GM12878 (cell line): ENCODE measurements at regions not wholly inside any gene's neighbourhood (a gene's known extent, or its start where the extent isn't known, plus 50 kb on each side); places are given as distances from the start of the nearest gene placed in this dataset.

Experiments used
- ATAC-seq: fragments of 200-7000 bp; cut with Tn5 transposase; 3 replicates; pipeline ENCODE4 v1.9.1; 2020; ENCODE audit warnings: mild to moderate bottlenecking, moderate library complexity
- BruUV-seq: library from RNA; stranded (reverse); fragments of 400-500 nt; replicated peaks from 2 replicates; lab custom pipeline; 2021; lab: Mats Ljungman, UMichigan
- CTCF ChIA-PET: fragments of 300-600 bp; sonication (Branson Sonifier 250); formaldehyde crosslinking; extraction: SDS; loops from one replicate; lab custom pipeline; 2021; ENCODE audit warnings: inconsistent platforms; lab: Yijun Ruan, JAX
- POLR2A ChIA-PET: fragments of 350-600 bp; formaldehyde crosslinking; extraction: SDS; loops from one replicate; lab custom pipeline; 2021; ENCODE audit warnings: inconsistent platforms; lab: Charles Lee
- RAD21 ChIA-PET: fragments of 300-600 bp; sonication (Branson Sonifier 250); formaldehyde crosslinking; loops from one replicate; lab custom pipeline; 2023; ENCODE audit warnings: antibody characterized with exemption; ENCODE audit not compliant: unreplicated experiment; lab: Charles Lee
- SMC1A ChIA-PET: fragments of 300-600 bp; sonication (Branson Sonifier 250); formaldehyde crosslinking; loops from one replicate; lab custom pipeline; 2023; ENCODE audit not compliant: unreplicated experiment, uncharacterized antibody; lab: Charles Lee
- DNase-seq: peaks from one replicate; pipeline ENCODE4 v3.0.0-alpha.2; 2011; ENCODE audit warnings: low read depth, low spot score
- FAIRE-seq: peaks from 3 replicates; lab custom pipeline; 2011; peaks lifted over from hg19 to GRCh38; lab: Jason Lieb, UNC
- H2AFZ ChIP-seq: 2 replicates; pipeline ENCODE4 v1.6.0; 2011; ENCODE audit warnings: low read depth, low read length, control low read depth; ENCODE audit not compliant: control insufficient read depth
- H3K27ac ChIP-seq: 2 replicates; pipeline ENCODE4 v1.5.1; 2011; ENCODE audit warnings: control low read depth; ENCODE audit not compliant: control insufficient read depth, insufficient read depth
- H3K27me3 ChIP-seq, 2 experiments: replicated peaks in 1 of 2; 2 replicates each; pipeline versions ENCODE4 v1.6.0 to v1.6.1; 2011; ENCODE audit warnings: low read length in 1 of 2; ENCODE audit not compliant: control insufficient read depth in 2 of 2, insufficient read depth in 2 of 2
- H3K36me3 ChIP-seq, 2 experiments: 2 replicates each; pipeline ENCODE4 v1.5.1; 2011; ENCODE audit warnings: low read length in 1 of 2; ENCODE audit not compliant: control insufficient read depth in 2 of 2, insufficient read depth in 2 of 2
- H3K4me1 ChIP-seq: 2 replicates; pipeline ENCODE4 v1.6.1; 2011; ENCODE audit warnings: mild to moderate bottlenecking, low read length, moderate library complexity, mixed read lengths; ENCODE audit not compliant: control insufficient read depth, insufficient read depth
- H3K4me2 ChIP-seq: 2 replicates; pipeline ENCODE4 v1.6.0; 2011; ENCODE audit warnings: control low read depth; ENCODE audit not compliant: control insufficient read depth, insufficient read depth
- H3K4me3 ChIP-seq: fragments of 200-600 bp; sonication (generic); 2 replicates; pipeline ENCODE4 v1.5.1; 2016
- H3K79me2 ChIP-seq: 2 replicates; pipeline ENCODE4 v1.6.0; 2011; ENCODE audit warnings: low read length; ENCODE audit not compliant: control insufficient read depth, insufficient read depth
- H3K9ac ChIP-seq: 2 replicates; pipeline ENCODE4 v1.8.0; 2011; ENCODE audit warnings: low read length, control low read depth, mixed read lengths; ENCODE audit not compliant: control insufficient read depth, insufficient read depth
- H3K9me3 ChIP-seq: replicated peaks from 3 replicates; pipeline ENCODE4 v1.5.1; 2011; ENCODE audit warnings: mild to moderate bottlenecking, low read length; ENCODE audit not compliant: control insufficient read depth, insufficient read depth
- H4K20me1 ChIP-seq: 2 replicates; pipeline ENCODE4 v1.6.0; 2011; ENCODE audit not compliant: control insufficient read depth, insufficient read depth
- ASH2L ChIP-seq: fragments of 300-600, 200-600 bp; sonication (generic); IDR thresholded peaks from 2 replicates; pipeline ENCODE4 v1.6.1; 2017; ENCODE audit warnings: low read depth, mild to moderate bottlenecking, borderline replicate concordance
- CBX5 ChIP-seq: sonication (generic); IDR thresholded peaks from 2 replicates; pipeline ENCODE4 v1.6.1; 2016; ENCODE audit warnings: low read depth, moderate library complexity, mild to moderate bottlenecking, inconsistent platforms
- HDAC6 ChIP-seq: fragments of 200-600 bp; sonication (generic); IDR thresholded peaks from one replicate; pipeline ENCODE4 v1.8.0; 2017; ENCODE audit warnings: antibody characterized with exemption; ENCODE audit not compliant: unreplicated experiment
- KAT2A ChIP-seq: conservative IDR thresholded peaks from 2 replicates; pipeline ENCODE4 v1.6.1; 2011; ENCODE audit warnings: low read depth, low read length; ENCODE audit not compliant: control insufficient read depth
- MTA3 ChIP-seq: IDR thresholded peaks from 2 replicates; pipeline ENCODE4 v1.6.1; 2012; ENCODE audit warnings: low read length, inconsistent platforms, borderline replicate concordance
- MXI1 ChIP-seq: fragments of 150-350 bp; IDR thresholded peaks from 2 replicates; pipeline ENCODE4 v1.6.1; 2011; ENCODE audit warnings: low read depth, mild to moderate bottlenecking, inconsistent platforms, low read length, improper control_type of control experiment
- WRNIP1 ChIP-seq: IDR thresholded peaks from 2 replicates; pipeline ENCODE4 v1.6.1; 2011; ENCODE audit warnings: low read depth, low read length, improper control_type of control experiment, borderline replicate concordance
- WGBS: methylation state at CpG from one replicate; pipeline ENCODE4 v1.1.6; 2016; ENCODE audit warnings: low lambda C conversion rate; ENCODE audit not compliant: insufficient replicate concordance, insufficient coverage; ENCODE audit errors: missing lambda C conversion rate; 5-methylcytosine and 5-hydroxymethylcytosine counted together
- in situ Hi-C: fragments of 300-500 bp; cut with MboI; formaldehyde crosslinking; loops from 9 replicates; pipeline ENCODE4 v1.14.3; 2018; ENCODE audit warnings: mixed read lengths
- intact Hi-C: fragments of 100-400 bp; cut with micrococcal nuclease; formaldehyde crosslinking; loops from one replicate; pipeline ENCODE4 v1.14.2; 2022; ENCODE audit not compliant: unreplicated experiment
- TF ChIP-seq, protein P1 (sequence below): IDR thresholded peaks from 2 replicates; pipeline ENCODE4 v1.6.1; 2012; ENCODE audit warnings: low read depth, low read length, improper control_type of control experiment
- TF ChIP-seq, protein P2 (sequence below): fragments of 450-650 bp; formaldehyde crosslinking; IDR thresholded peaks from 2 replicates; pipeline ENCODE4 v1.4.0; 2022; ENCODE audit warnings: mild to moderate bottlenecking, moderate library complexity
- TF ChIP-seq, protein P3 (sequence below): fragments of 450-650 bp; IDR thresholded peaks from 2 replicates; pipeline ENCODE4 v1.6.1; 2014; ENCODE audit warnings: mild to moderate bottlenecking

DNA sequence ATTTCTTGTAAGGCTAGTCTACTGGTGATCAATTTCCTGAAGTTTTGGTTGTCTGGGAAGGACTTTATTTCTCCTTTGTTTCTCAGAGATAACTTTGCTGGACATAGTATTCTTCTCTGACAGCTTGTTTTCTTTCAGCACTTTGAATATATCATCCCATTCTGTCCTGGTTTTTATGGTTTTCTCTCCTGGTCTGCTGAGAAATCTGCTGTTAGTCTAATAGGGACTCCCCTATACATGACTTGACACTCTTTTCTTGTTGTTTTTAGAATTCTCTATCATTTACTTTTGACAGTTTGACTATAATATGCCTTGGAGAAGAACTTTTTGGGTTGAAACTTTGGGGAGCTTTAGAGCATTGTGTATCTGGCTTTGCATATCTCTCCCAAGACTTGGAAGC, 112.5 kb downstream of the PRL start:
- H3K79me2 ChIP-seq, result no peaks in the 10 kb centered on the region
- ATAC-seq, result no peak
- no peak for FAIRE-seq

DNA sequence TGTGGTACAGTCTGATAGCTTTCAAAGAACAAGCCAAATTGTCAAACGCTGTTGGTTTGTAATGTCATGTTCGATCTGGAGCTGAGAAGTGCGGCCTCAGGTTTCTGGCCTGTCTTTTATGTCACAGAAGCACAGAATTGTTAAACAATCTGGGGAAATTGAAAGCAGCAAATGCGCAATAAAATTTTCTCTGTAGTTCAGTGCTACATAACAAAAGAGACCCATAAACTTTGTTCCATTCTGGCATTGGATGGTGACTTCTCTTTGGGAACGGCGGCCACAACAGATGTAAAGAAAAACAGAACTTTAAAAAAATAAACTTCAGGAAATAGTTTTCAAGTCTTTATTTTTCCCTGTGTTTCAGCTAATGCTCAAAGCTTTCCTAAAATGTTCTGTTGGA, 106.9 kb downstream of the PRL start:
- H3K27ac ChIP-seq, result no peak overlapping the region
- no peak overlapping the region for H3K4me2 ChIP-seq
- no peaks in the 10 kb centered on the region; the same call in 1 of the 3 replicates for H3K9me3 ChIP-seq
- DNase-seq, result no peak
- in situ Hi-C loops, result no loop called here
- ChIA-PET CTCF (interaction anchor here (1.1 kb wide), 1 partner anchor 32 kb away, joined by 3 read pairs; no protein-coding TSS in a partner anchor), SMC1A (interaction anchor here (1.6 kb wide), 1 partner anchor 102 kb away, joined by 3 read pairs; no protein-coding TSS in a partner anchor), POLR2A (no interaction called here), RAD21 (no interaction called here)
- no peaks in the 10 kb centered on the region for H3K4me1 ChIP-seq
- FAIRE-seq, result no peak
- intact Hi-C loops, result no loop called here
- no TSS peak for BruUV-seq
- no peaks in the 10 kb centered on the region for H3K79me2 ChIP-seq
- WGBS, result 84% methylated on average over 6 of the region's 6 CpGs
- H3K9ac ChIP-seq, result no peak overlapping the region
- H4K20me1 ChIP-seq, result no peaks in the 10 kb centered on the region
- H2AFZ ChIP-seq, result no peak overlapping the region
- H3K4me3 ChIP-seq, result no peak overlapping the region
- no peaks in the 10 kb centered on the region for H3K27me3 ChIP-seq
- ATAC-seq, result no peak
- H3K36me3 ChIP-seq, result no peaks in the 10 kb centered on the region
- TF ChIP-seq HDAC6 (no peak), WRNIP1 (no peak), MTA3 (no peak), ASH2L (no peak), MXI1 (no peak)
- TF ChIP-seq, protein P1, sequence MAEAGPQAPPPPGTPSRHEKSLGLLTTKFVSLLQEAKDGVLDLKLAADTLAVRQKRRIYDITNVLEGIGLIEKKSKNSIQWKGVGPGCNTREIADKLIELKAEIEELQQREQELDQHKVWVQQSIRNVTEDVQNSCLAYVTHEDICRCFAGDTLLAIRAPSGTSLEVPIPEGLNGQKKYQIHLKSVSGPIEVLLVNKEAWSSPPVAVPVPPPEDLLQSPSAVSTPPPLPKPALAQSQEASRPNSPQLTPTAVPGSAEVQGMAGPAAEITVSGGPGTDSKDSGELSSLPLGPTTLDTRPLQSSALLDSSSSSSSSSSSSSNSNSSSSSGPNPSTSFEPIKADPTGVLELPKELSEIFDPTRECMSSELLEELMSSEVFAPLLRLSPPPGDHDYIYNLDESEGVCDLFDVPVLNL, result no peak
- TF ChIP-seq, protein P2, sequence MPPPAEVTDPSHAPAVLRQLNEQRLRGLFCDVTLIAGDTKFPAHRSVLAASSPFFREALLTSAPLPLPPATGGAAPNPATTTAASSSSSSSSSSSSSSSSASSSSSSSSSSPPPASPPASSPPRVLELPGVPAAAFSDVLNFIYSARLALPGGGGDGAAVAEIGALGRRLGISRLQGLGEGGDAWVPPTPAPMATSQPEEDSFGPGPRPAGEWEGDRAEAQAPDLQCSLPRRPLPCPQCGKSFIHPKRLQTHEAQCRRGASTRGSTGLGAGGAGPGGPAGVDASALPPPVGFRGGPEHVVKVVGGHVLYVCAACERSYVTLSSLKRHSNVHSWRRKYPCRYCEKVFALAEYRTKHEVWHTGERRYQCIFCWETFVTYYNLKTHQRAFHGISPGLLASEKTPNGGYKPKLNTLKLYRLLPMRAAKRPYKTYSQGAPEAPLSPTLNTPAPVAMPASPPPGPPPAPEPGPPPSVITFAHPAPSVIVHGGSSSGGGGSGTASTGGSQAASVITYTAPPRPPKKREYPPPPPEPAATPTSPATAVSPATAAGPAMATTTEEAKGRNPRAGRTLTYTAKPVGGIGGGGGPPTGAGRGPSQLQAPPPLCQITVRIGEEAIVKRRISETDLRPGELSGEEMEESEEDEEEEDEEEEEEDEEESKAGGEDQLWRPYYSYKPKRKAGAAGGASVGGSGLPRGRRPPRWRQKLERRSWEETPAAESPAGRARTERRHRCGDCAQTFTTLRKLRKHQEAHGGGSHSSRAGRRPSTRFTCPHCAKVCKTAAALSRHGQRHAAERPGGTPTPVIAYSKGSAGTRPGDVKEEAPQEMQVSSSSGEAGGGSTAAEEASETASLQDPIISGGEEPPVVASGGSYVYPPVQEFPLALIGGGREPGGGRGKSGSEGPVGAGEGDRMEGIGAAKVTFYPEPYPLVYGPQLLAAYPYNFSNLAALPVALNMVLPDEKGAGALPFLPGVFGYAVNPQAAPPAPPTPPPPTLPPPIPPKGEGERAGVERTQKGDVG, result no peak

More for the DNA sequence above, 112.5 kb downstream of the PRL start:
- no peak overlapping the region for H3K4me3 ChIP-seq
- no peaks in the 10 kb centered on the region for H3K4me1 ChIP-seq
- intact Hi-C loops (no loop called here), in situ Hi-C loops (no loop called here)
- ChIA-PET SMC1A (interaction anchor here (1.6 kb wide), 1 partner anchor 57 kb away, joined by 3 read pairs; no protein-coding TSS in a partner anchor), POLR2A (no interaction called here), CTCF (interaction anchor here (1.5 kb wide), 1 partner anchor 10 kb away, joined by 3 read pairs; no protein-coding TSS in a partner anchor), RAD21 (no interaction called here)
- H3K27me3 ChIP-seq, result no peaks in the 10 kb centered on the region
- DNase-seq, result no peak
- no peaks in the 10 kb centered on the region for H4K20me1 ChIP-seq
- H3K36me3 ChIP-seq, result no peaks in the 10 kb centered on the region
- TF ChIP-seq KAT2A (no peak), CBX5 (peak; percentile 77; the same call in 1 of the 2 replicates)
- TF ChIP-seq, protein P3, sequence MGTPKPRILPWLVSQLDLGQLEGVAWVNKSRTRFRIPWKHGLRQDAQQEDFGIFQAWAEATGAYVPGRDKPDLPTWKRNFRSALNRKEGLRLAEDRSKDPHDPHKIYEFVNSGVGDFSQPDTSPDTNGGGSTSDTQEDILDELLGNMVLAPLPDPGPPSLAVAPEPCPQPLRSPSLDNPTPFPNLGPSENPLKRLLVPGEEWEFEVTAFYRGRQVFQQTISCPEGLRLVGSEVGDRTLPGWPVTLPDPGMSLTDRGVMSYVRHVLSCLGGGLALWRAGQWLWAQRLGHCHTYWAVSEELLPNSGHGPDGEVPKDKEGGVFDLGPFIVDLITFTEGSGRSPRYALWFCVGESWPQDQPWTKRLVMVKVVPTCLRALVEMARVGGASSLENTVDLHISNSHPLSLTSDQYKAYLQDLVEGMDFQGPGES, result no peak
- H2AFZ ChIP-seq, result no peak overlapping the region
- H3K9ac ChIP-seq, result no peak overlapping the region
- H3K4me2 ChIP-seq, result no peak overlapping the region
- no peak overlapping the region for H3K27ac ChIP-seq
- no TSS peak for BruUV-seq
- H3K9me3 ChIP-seq, result no peaks in the 10 kb centered on the region; the same call in 1 of the 3 replicates
